B cell (primary cell): ENCODE measurements at regions not wholly inside any gene's neighbourhood (a gene's known extent, or its start where the extent isn't known, plus 50 kb on each side); places are given as distances from the start of the nearest gene placed in this dataset.
"Not testable (repeated sequence)": the region's sequence is repeated elsewhere in the genome, so short reads cannot be mapped to it uniquely, and the experiment has no call there.

Experiments
- EZH2 ChIP-seq: IDR thresholded peaks from 2 replicates; pipeline ENCODE4 v1.6.1; 2012; ENCODE audit warnings: borderline replicate concordance, low read depth, mild to moderate bottlenecking, moderate library complexity, low read length; ENCODE audit not compliant: insufficient read depth, poor library complexity, severe bottlenecking
- TF ChIP-seq, protein P1 (sequence below): fragments of 200-600 bp; IDR thresholded peaks from one replicate; pipeline ENCODE4 v1.8.0; 2022; ENCODE audit warnings: antibody characterized with exemption, mild to moderate bottlenecking

DNA sequence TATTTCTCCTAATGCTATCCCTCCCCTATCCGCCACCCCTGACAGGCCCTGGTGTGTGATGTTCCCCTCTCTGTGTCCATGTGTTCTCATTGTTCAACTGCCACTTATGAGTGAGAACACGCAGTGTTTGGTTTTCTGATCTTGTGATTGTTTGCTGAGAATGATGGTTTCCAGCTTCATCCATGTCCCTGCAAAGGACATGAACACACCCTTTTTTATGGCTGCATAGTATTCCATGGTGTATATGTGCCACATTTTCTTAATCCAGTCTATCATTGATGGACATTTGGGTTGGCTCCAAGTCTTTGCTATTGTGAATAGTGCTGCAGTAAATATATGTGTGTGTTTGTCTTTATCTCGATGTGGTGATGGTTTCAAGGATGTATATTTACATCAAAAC, 353.4 kb downstream of the PTPRU start:
- TF ChIP-seq, protein P1, sequence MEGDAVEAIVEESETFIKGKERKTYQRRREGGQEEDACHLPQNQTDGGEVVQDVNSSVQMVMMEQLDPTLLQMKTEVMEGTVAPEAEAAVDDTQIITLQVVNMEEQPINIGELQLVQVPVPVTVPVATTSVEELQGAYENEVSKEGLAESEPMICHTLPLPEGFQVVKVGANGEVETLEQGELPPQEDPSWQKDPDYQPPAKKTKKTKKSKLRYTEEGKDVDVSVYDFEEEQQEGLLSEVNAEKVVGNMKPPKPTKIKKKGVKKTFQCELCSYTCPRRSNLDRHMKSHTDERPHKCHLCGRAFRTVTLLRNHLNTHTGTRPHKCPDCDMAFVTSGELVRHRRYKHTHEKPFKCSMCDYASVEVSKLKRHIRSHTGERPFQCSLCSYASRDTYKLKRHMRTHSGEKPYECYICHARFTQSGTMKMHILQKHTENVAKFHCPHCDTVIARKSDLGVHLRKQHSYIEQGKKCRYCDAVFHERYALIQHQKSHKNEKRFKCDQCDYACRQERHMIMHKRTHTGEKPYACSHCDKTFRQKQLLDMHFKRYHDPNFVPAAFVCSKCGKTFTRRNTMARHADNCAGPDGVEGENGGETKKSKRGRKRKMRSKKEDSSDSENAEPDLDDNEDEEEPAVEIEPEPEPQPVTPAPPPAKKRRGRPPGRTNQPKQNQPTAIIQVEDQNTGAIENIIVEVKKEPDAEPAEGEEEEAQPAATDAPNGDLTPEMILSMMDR = not testable (repeated sequence)
- TF ChIP-seq EZH2 = not testable (repeated sequence)
